CD14-positive monocyte (primary cell): ENCODE measurements at regions not wholly inside any gene's neighbourhood (a gene's known extent, or its start where the extent isn't known, plus 50 kb on each side); places are given as distances from the start of the nearest gene placed in this dataset.

ENCODE experiments used
- DNase-seq, 3 donors: peaks; one replicate each; pipeline ENCODE4 v3.0.0-alpha.2; 2011 to 2022
- H2AFZ ChIP-seq: 2 replicates; pipeline ENCODE4 v1.6.0; 2012; ENCODE audit warnings: mild to moderate bottlenecking, low read depth, low read length, inconsistent platforms; ENCODE audit not compliant: insufficient read depth, poor library complexity, severe bottlenecking
- H3K27ac ChIP-seq, 2 donors: 1 replicate in 1 of 2; 2 replicates in 1 of 2; pipeline ENCODE4 v1.5.1; 2012 to 2013; ENCODE audit warnings: low read length in 2 of 2, control low read depth in 1 of 2, inconsistent platforms in 1 of 2, low read depth in 1 of 2, mild to moderate bottlenecking in 1 of 2
- H3K27me3 ChIP-seq, 2 donors: one replicate each; pipeline versions ENCODE4 v1.6.0 to v1.6.1; 2011 to 2013; ENCODE audit warnings: low read length in 2 of 2; ENCODE audit not compliant: control insufficient read depth in 2 of 2, insufficient read depth in 2 of 2
- H3K36me3 ChIP-seq, 2 donors: replicated peaks in 1 of 2; 1 replicate in 1 of 2; 2 replicates in 1 of 2; pipeline versions ENCODE4 v1.5.1 to v1.6.1; 2012 to 2013; ENCODE audit warnings: low read length in 2 of 2, control low read depth in 1 of 2, inconsistent platforms in 1 of 2, mild to moderate bottlenecking in 1 of 2; ENCODE audit not compliant: insufficient read depth in 2 of 2, control insufficient read depth in 1 of 2
- H3K4me1 ChIP-seq, 2 donors: 1 replicate in 1 of 2; 2 replicates in 1 of 2; pipeline versions ENCODE4 v1.5.1 to v1.6.1; 2012 to 2013; ENCODE audit warnings: low read length in 2 of 2, control low read depth in 1 of 2, inconsistent platforms in 1 of 2, mild to moderate bottlenecking in 1 of 2, moderate library complexity in 1 of 2; ENCODE audit not compliant: insufficient read depth in 2 of 2, control insufficient read depth in 1 of 2
- H3K4me2 ChIP-seq: replicated peaks from 2 replicates; pipeline ENCODE3; 2012; ENCODE audit warnings: low read length, moderate library complexity, mild to moderate bottlenecking; ENCODE audit not compliant: poor library complexity, severe bottlenecking; ENCODE audit errors: extremely low read depth
- H3K4me3 ChIP-seq, 3 experiments: fragments of 200-600 bp in 1 of 3; sonication (generic) in 1 of 3; replicated peaks in 1 of 3; 1 replicate in 2 of 3; 2 replicates in 1 of 3; pipeline ENCODE4 v1.5.1; 2011 to 2013; ENCODE audit warnings: low read length in 3 of 3, mild to moderate bottlenecking in 3 of 3, control low read depth in 2 of 3, low read depth in 2 of 3, inconsistent platforms in 1 of 3, moderate library complexity in 1 of 3
- H3K79me2 ChIP-seq: 2 replicates; pipeline ENCODE4 v1.6.0; 2012; ENCODE audit warnings: mild to moderate bottlenecking, control low read depth, inconsistent platforms, low read length, moderate library complexity; ENCODE audit not compliant: insufficient read depth
- H3K9ac ChIP-seq: 2 replicates; pipeline ENCODE4 v1.6.0; 2017; ENCODE audit warnings: low read length, mild to moderate bottlenecking; ENCODE audit not compliant: insufficient read depth, poor library complexity, severe bottlenecking
- H3K9me3 ChIP-seq, 2 donors: replicated peaks in 1 of 2; 1 replicate in 1 of 2; 2 replicates in 1 of 2; pipeline versions ENCODE4 v1.5.1 to v1.6.1; 2012 to 2013; ENCODE audit warnings: low read length in 2 of 2, control low read depth in 1 of 2; ENCODE audit not compliant: control insufficient read depth in 1 of 2, insufficient read depth in 1 of 2
- H4K20me1 ChIP-seq: 2 replicates; pipeline ENCODE4 v1.6.0; 2012; ENCODE audit warnings: mild to moderate bottlenecking, low read length, control low read depth, moderate library complexity; ENCODE audit not compliant: insufficient read depth
- H3K27ac Mint-ChIP-seq, 7 donors: one replicate each; pipeline ENCODE4 v1.8.0; 2020; ENCODE audit warnings: mild to moderate bottlenecking in 7 of 7, mixed read lengths in 7 of 7, moderate library complexity in 6 of 7, inconsistent platforms in 2 of 7
- H3K27me3 Mint-ChIP-seq, 3 donors: one replicate each; pipeline ENCODE4 v1.8.0; 2021 to 2022; ENCODE audit warnings: low read depth in 3 of 3, mild to moderate bottlenecking in 3 of 3, mixed read lengths in 3 of 3, moderate library complexity in 3 of 3, inconsistent platforms in 1 of 3
- H3K36me3 Mint-ChIP-seq, 2 donors: one replicate each; pipeline ENCODE4 v1.8.0; 2020; ENCODE audit warnings: mixed read lengths in 2 of 2, inconsistent platforms in 1 of 2, mild to moderate bottlenecking in 1 of 2
- H3K4me1 Mint-ChIP-seq: one replicate; pipeline ENCODE4 v1.8.0; 2020; ENCODE audit warnings: mild to moderate bottlenecking, mixed read lengths
- H3K4me3 Mint-ChIP-seq, 2 donors: one replicate each; pipeline ENCODE4 v1.8.0; 2020; ENCODE audit warnings: mild to moderate bottlenecking in 2 of 2, mixed read lengths in 2 of 2, moderate library complexity in 1 of 2
- H3K9me3 Mint-ChIP-seq, 7 donors: one replicate each; pipeline ENCODE4 v1.8.0; 2020 to 2022; ENCODE audit warnings: mixed read lengths in 7 of 7, mild to moderate bottlenecking in 6 of 7, moderate library complexity in 6 of 7, inconsistent platforms in 2 of 7
- CTCF ChIP-seq: fragments of 200-600 bp; IDR thresholded peaks from one replicate; pipeline ENCODE4 v1.8.0; 2022; ENCODE audit warnings: antibody characterized with exemption, mild to moderate bottlenecking
- WGBS: methylation state at CpG from one replicate; pipeline ENCODE4 v1.1.5; 2013; ENCODE audit warnings: missing lambda C conversion rate; ENCODE audit not compliant: insufficient coverage; 5-methylcytosine and 5-hydroxymethylcytosine counted together
- intact Hi-C, 2 donors: fragments of 100-400 bp; cut with micrococcal nuclease; formaldehyde crosslinking; loops; one replicate each; pipeline versions ENCODE4 v1.15.0 to v1.15.1; 2023

GRCh38 chr2:147500819-147501395 is 343.9 kb upstream of the ACVR2A start:
- Histone ChIP-seq H3K4me3 (no peak overlapping the region), H3K4me2 (no peak overlapping the region), H3K27ac (no peak overlapping the region), H3K9ac (no peak overlapping the region), H4K20me1 (no peaks in the 10 kb centered on the region), H3K9me3 (no peaks in the 10 kb centered on the region), H2AFZ (no peak overlapping the region), H3K79me2 (no peaks in the 10 kb centered on the region), H3K4me1 (no peaks in the 10 kb centered on the region), H3K36me3 (no peaks in the 10 kb centered on the region), H3K27me3 (no peaks in the 10 kb centered on the region)
- H3K4me1 Mint-ChIP-seq, result peaks cover 4% of the 10 kb centered on the region
- peaks cover 0 to 2% (median 0%) of the 10 kb centered on the region in 3 donors for H3K27me3 Mint-ChIP-seq
- no peak for TF ChIP-seq CTCF
- no CpG with 5 or more reads among the region's 1 CpG for WGBS
- H3K36me3 Mint-ChIP-seq, result no peaks in the 10 kb centered on the region
- no peak overlapping the region for H3K27ac Mint-ChIP-seq
- no peak overlapping the region for H3K4me3 Mint-ChIP-seq
- intact Hi-C loops, result no loop called here
- no peak for DNase-seq
- H3K9me3 Mint-ChIP-seq, result peaks cover 0 to 4% (median 0%) of the 10 kb centered on the region in 7 donors

GRCh38 chr2:147500229-147500628 is 344.6 kb upstream of the ACVR2A start:
- Histone ChIP-seq H3K4me1 (no peaks in the 10 kb centered on the region), H3K9me3 (no peaks in the 10 kb centered on the region), H3K36me3 (no peaks in the 10 kb centered on the region), H3K4me3 (no peak overlapping the region), H3K27ac (no peak overlapping the region), H2AFZ (no peak overlapping the region), H3K27me3 (no peaks in the 10 kb centered on the region), H4K20me1 (no peaks in the 10 kb centered on the region), H3K9ac (no peak overlapping the region), H3K79me2 (no peaks in the 10 kb centered on the region), H3K4me2 (no peak overlapping the region)
- no peaks in the 10 kb centered on the region for H3K36me3 Mint-ChIP-seq
- no peak overlapping the region for H3K27ac Mint-ChIP-seq
- H3K4me3 Mint-ChIP-seq, result no peak overlapping the region
- DNase-seq, result no peak
- intact Hi-C loops, result no loop called here
- H3K9me3 Mint-ChIP-seq, result peaks cover 0 to 10% (median 0%) of the 10 kb centered on the region in 7 donors
- TF ChIP-seq CTCF, result no peak
- peaks cover 4% of the 10 kb centered on the region for H3K4me1 Mint-ChIP-seq
- no CpG with 5 or more reads among the region's 3 CpGs for WGBS
- peaks cover 0 to 2% (median 0%) of the 10 kb centered on the region in 3 donors for H3K27me3 Mint-ChIP-seq
